Breast epithelium (tissue), 3 donors: ENCODE measurements at regions not wholly inside any gene's neighbourhood (a gene's known extent, or its start where the extent isn't known, plus 50 kb on each side); places are given as distances from the start of the nearest gene placed in this dataset.

Experiments used
- POLR2A ChIP-seq: fragments of 450-650 bp; IDR thresholded peaks from one replicate; pipeline ENCODE4 v1.6.1; 2016; ENCODE audit warnings: antibody characterized with exemption, mild to moderate bottlenecking, moderate library complexity
- POLR2AphosphoS5 ChIP-seq, 3 donors: sonication (generic); formaldehyde crosslinking; IDR thresholded peaks; one replicate each; pipeline ENCODE4 v1.6.1; 2017; ENCODE audit warnings: antibody characterized with exemption in 3 of 3
- TF ChIP-seq, protein P1 (sequence below), 3 donors: fragments of 450-650 bp; IDR thresholded peaks; one replicate each; pipeline ENCODE4 v1.5.1; 2016 to 2017; ENCODE audit warnings: antibody characterized with exemption in 3 of 3, mild to moderate bottlenecking in 3 of 3, moderate library complexity in 3 of 3

DNA sequence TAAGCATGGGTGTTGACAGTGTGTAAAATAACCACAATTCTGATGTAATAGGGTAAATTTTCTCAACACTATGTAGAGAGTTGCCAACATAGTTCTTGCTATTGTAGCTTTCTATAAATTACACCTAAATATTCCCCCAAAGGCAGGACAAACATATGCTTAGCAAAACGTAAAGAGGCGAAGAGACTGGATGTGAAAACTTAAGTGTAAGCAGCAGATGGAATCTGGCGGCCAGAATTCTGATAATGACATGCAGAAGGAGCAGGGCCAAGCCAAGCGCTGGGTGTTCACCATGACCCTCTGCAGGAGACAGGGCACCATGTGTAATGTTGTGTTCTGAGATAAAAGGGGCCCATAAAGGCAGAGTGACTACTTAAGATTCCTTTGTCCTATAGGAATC lies 105.2 kb upstream of the ZNF521 start:
- TF ChIP-seq, protein P1, sequence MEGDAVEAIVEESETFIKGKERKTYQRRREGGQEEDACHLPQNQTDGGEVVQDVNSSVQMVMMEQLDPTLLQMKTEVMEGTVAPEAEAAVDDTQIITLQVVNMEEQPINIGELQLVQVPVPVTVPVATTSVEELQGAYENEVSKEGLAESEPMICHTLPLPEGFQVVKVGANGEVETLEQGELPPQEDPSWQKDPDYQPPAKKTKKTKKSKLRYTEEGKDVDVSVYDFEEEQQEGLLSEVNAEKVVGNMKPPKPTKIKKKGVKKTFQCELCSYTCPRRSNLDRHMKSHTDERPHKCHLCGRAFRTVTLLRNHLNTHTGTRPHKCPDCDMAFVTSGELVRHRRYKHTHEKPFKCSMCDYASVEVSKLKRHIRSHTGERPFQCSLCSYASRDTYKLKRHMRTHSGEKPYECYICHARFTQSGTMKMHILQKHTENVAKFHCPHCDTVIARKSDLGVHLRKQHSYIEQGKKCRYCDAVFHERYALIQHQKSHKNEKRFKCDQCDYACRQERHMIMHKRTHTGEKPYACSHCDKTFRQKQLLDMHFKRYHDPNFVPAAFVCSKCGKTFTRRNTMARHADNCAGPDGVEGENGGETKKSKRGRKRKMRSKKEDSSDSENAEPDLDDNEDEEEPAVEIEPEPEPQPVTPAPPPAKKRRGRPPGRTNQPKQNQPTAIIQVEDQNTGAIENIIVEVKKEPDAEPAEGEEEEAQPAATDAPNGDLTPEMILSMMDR (IDR thresholded peaks at IDR 0.05) = no peak
- TF ChIP-seq POLR2A (no peak), POLR2AphosphoS5 (IDR thresholded peaks at IDR 0.05) (no peak)
